ENCODE measurements at regions not wholly inside any gene's neighbourhood (a gene's known extent, or its start where the extent isn't known, plus 50 kb on each side); places are given as distances from the start of the nearest gene placed in this dataset.

- no peak overlapping the region for H3K27ac Mint-ChIP-seq
- peaks cover 18 to 21% of the 10 kb centered on the region in 2 experiments for H3K4me1 Mint-ChIP-seq
- Histone ChIP-seq H3K9me3 (ENCODE audit: control insufficient read depth, low read depth, low read length) (no peaks in the 10 kb centered on the region), H3K4me1 (ENCODE audit: insufficient read depth, low read length) (peaks cover 4% of the 10 kb centered on the region; the same call in 1 of the 2 replicates), H2BK20ac (ENCODE audit: low read depth, low read length, poor library complexity, severe bottlenecking) (no peak overlapping the region), H2BK15ac (ENCODE audit: low read depth, low read length) (no peak overlapping the region), H3K14ac (ENCODE audit: insufficient read depth, low read length) (no peak overlapping the region), H3K27ac (ENCODE audit: insufficient read length, low read depth, low read length) (no peak overlapping the region), H3K4me2 (ENCODE audit: insufficient read depth, insufficient read length, low read length) (no peak overlapping the region), H3K27me3 (ENCODE audit: insufficient read depth, low read length) (no peaks in the 10 kb centered on the region), H3T11ph (ENCODE audit: low read length) (no peak overlapping the region), H3K79me2 (ENCODE audit: insufficient read depth, low read length) (no peaks in the 10 kb centered on the region), H4K20me1 (ENCODE audit: control insufficient read depth, insufficient read depth, insufficient read length) (no peaks in the 10 kb centered on the region), H3K79me1 (ENCODE audit: insufficient read depth, low read depth, low read length, poor library complexity, severe bottlenecking) (no peaks in the 10 kb centered on the region), H4K5ac (ENCODE audit: insufficient read length, low read depth, low read length) (no peak overlapping the region), H3K56ac (ENCODE audit: insufficient read length, low read depth, low read length) (no peak overlapping the region), H3K23ac (ENCODE audit: insufficient read length, low read depth, low read length) (no peak overlapping the region), H4K8ac (replicated peaks; ENCODE audit: insufficient read length, low read depth, low read length) (no peak overlapping the region), H3K9ac (ENCODE audit: extremely low read depth, insufficient read length, low read length) (no peak overlapping the region), H3K4ac (ENCODE audit: low read depth, low read length) (no peak overlapping the region), H2BK5ac (ENCODE audit: insufficient read length, low read length) (no peak overlapping the region), H2BK12ac (ENCODE audit: insufficient read length, low read depth, low read length) (no peak overlapping the region), H3K23me2 (ENCODE audit: insufficient read length, low read depth, low read length, poor library complexity, severe bottlenecking) (no peaks in the 10 kb centered on the region), H2AFZ (ENCODE audit: low read length) (no peak overlapping the region), H4K91ac (ENCODE audit: insufficient read length, low read depth, low read length) (no peak overlapping the region), H3K18ac (ENCODE audit: insufficient read length, low read depth, low read length) (no peak overlapping the region), H2BK120ac (ENCODE audit: low read depth, low read length, poor library complexity, severe bottlenecking) (no peak overlapping the region), H2AK5ac (ENCODE audit: insufficient read length, low read length) (no peak overlapping the region)
- peaks cover 3% of the 10 kb centered on the region; the same call in 1 of the 2 replicates for H3K27me3 Mint-ChIP-seq (ENCODE audit: low read depth)
- peaks cover 16 to 22% of the 10 kb centered on the region in 2 experiments; a peak in 4 of 5 replicates for H3K9me3 Mint-ChIP-seq
- H3K4me3 Mint-ChIP-seq: no peak overlapping the region
- no peak for TF ChIP-seq CTCF (conservative IDR thresholded peaks at IDR 0.05)
- WGBS (ENCODE audit: extremely low coverage, insufficient read length, low lambda C conversion rate): no CpG with 5 or more reads among the region's 7 CpGs
- DNase-seq: peak; percentile 60
- peaks cover 4 to 26% (median 11%) of the 10 kb centered on the region in 3 experiments; a peak in 6 of 7 replicates for H3K36me3 Mint-ChIP-seq (ENCODE audit: insufficient read depth in 1 of 3, low read depth in 3 of 3)
Measured at GRCh38 chr10:2456834-2457233, 610.5 kb upstream of the PFKP start.
